Kidney (tissue), 13 donors: ENCODE measurements at regions not wholly inside any gene's neighbourhood (a gene's known extent, or its start where the extent isn't known, plus 50 kb on each side); places are given as distances from the start of the nearest gene placed in this dataset.

ENCODE experiments used
- DNase-seq, 5 donors: peaks; one replicate each; pipeline ENCODE4 v3.0.0-alpha.2; 2013 to 2020
- FAIRE-seq: peaks from 2 replicates; lab custom pipeline; 2012; peaks lifted over from hg19 to GRCh38; lab: Jason Lieb, UNC
- H3K27ac ChIP-seq, 2 donors: one replicate each; pipeline ENCODE4 v1.7.0; 2013; ENCODE audit warnings: low read depth in 2 of 2, low read length in 2 of 2, inconsistent platforms in 1 of 2
- H3K27me3 ChIP-seq: one replicate; pipeline ENCODE4 v1.7.1; 2013; ENCODE audit warnings: low read length, inconsistent platforms; ENCODE audit not compliant: control insufficient read depth, insufficient read depth
- H3K36me3 ChIP-seq, 3 donors: one replicate each; pipeline versions ENCODE4 v1.7.0 to v1.7.1; 2013; ENCODE audit warnings: low read length in 3 of 3, control low read depth in 1 of 3, inconsistent platforms in 1 of 3; ENCODE audit not compliant: insufficient read depth in 3 of 3, control insufficient read depth in 2 of 3
- H3K4me1 ChIP-seq, 3 donors: one replicate each; pipeline versions ENCODE4 v1.7.0 to v1.7.1; 2013; ENCODE audit warnings: low read length in 3 of 3, inconsistent platforms in 1 of 3, low read depth in 1 of 3; ENCODE audit not compliant: control insufficient read depth in 2 of 3, insufficient read depth in 2 of 3
- H3K4me3 ChIP-seq, 3 donors: one replicate each; pipeline versions ENCODE4 v1.7.0 to v1.8.1; 2013; ENCODE audit warnings: low read length in 3 of 3, control low read depth in 1 of 3, inconsistent platforms in 1 of 3
- H3K9ac ChIP-seq, 3 donors: one replicate each; pipeline versions ENCODE4 v1.7.0 to v1.7.1; 2013; ENCODE audit warnings: low read length in 3 of 3, control low read depth in 1 of 3, inconsistent platforms in 1 of 3
- H3K9me3 ChIP-seq, 3 donors: one replicate each; pipeline versions ENCODE4 v1.7.0 to v1.7.1; 2013; ENCODE audit warnings: low read length in 3 of 3, control low read depth in 1 of 3, inconsistent platforms in 1 of 3; ENCODE audit not compliant: control insufficient read depth in 2 of 3, insufficient read depth in 1 of 3
- intact Hi-C: fragments of 100-400 bp; cut with DNase I; formaldehyde crosslinking; loops from one replicate; pipeline ENCODE4 v1.11.1; 2022
- TF ChIP-seq, protein P1 (sequence below): IDR thresholded peaks from 3 replicates; pipeline ENCODE4 v1.5.1; 2012; ENCODE audit warnings: mild to moderate bottlenecking, moderate library complexity, borderline replicate concordance; ENCODE audit not compliant: insufficient read depth; ENCODE audit errors: extremely low read depth
- donor health status: control.
- donor health status: control.
- donor health status: control.
- donor health status: control.
- donor health status: control.
- donor health status: DM: yes; HTN: yes; CAD: no.
- donor health status: Normal renal cell carcinoma (clear cell type).

DNA sequence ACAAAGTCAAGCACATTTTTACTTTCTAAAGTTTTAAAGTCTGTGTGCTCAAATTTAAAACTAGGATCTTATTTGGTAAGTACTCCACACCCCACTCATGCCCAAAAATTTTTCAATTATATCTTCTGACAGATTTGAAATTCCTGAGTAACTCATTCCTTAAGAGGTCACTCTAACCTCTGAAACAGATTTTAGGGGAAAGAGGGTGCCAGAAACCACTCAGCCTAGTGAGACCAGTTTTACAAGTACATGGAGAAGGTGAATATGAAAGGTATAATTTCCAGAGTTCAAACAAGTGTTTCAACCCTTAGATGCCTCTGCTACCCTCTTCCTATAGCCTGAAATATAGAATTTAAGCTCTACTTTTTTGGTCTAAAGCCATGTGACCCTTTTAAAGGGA is 79.2 kb downstream of the C7orf25 start:
- H3K4me1 ChIP-seq = peaks cover 0 to 5% (median 5%) of the 10 kb centered on the region in 3 donors

DNA sequence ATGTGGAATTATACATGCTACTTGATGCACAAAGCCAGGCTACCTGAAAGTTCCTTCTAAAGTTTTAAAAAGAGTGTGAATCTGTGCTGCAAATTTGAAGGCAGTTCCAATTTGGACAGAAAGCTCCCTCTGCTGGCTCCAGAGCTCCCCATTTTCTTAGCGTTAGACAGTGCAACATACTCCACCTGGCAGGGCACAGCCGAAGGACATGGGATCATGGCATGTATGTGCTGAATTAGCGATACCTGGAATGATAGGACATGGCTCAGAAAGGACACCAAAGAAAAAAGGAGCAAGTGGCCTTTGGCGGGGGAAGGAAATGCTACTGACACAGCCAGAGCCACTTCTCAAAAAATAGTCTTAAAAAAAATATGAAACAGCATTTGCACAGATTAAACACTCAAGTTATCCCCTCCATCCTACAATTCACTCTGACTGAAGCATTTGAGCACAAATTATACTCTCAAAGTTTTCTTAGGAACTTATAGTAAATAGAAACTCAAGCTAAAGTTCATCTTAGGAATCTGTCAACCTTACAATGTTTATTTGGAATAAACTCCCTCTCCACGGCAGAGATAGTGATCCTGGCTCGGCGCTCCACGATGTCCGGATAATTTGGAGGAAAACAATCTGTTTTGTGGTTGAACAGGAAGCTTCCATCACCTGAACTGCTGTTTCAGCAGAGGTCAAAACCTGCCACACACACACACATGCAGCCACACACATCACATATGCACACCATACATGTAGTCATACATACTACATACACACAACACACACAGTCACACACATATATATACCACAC is 80.0 kb downstream of the C7orf25 start:
- no peak for FAIRE-seq
- Histone ChIP-seq H3K9me3 (no peaks in the 10 kb centered on the region), H3K4me1 (peaks cover 0 to 5% (median 5%) of the 10 kb centered on the region in 3 donors), H3K36me3 (no peaks in the 10 kb centered on the region), H3K9ac (no peak overlapping the region), H3K27ac (no peak overlapping the region), H3K4me3 (peak overlapping the region in 1 of 3 donors; percentile 23), H3K27me3 (no peaks in the 10 kb centered on the region)
- intact Hi-C loops = loop anchor here (10.0 kb wide), 1 partner anchor 857 kb away; no protein-coding TSS in a partner anchor
- peak in 4 of 5 donors; percentile 46 to 84 (median 70) for DNase-seq
- TF ChIP-seq, protein P1, sequence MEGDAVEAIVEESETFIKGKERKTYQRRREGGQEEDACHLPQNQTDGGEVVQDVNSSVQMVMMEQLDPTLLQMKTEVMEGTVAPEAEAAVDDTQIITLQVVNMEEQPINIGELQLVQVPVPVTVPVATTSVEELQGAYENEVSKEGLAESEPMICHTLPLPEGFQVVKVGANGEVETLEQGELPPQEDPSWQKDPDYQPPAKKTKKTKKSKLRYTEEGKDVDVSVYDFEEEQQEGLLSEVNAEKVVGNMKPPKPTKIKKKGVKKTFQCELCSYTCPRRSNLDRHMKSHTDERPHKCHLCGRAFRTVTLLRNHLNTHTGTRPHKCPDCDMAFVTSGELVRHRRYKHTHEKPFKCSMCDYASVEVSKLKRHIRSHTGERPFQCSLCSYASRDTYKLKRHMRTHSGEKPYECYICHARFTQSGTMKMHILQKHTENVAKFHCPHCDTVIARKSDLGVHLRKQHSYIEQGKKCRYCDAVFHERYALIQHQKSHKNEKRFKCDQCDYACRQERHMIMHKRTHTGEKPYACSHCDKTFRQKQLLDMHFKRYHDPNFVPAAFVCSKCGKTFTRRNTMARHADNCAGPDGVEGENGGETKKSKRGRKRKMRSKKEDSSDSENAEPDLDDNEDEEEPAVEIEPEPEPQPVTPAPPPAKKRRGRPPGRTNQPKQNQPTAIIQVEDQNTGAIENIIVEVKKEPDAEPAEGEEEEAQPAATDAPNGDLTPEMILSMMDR = peak; percentile 54

More for the DNA sequence above, 79.2 kb downstream of the C7orf25 start:
- no peaks in the 10 kb centered on the region for H3K27me3 ChIP-seq
- DNase-seq (peak in 2 of 5 donors; percentile 14 to 17), FAIRE-seq (no peak)
- no peak overlapping the region for H3K27ac ChIP-seq
- no peaks in the 10 kb centered on the region for H3K36me3 ChIP-seq
- no peak overlapping the region for H3K9ac ChIP-seq
- no peak overlapping the region for H3K4me3 ChIP-seq
- TF ChIP-seq, protein P1 = no peak
- no peaks in the 10 kb centered on the region for H3K9me3 ChIP-seq
- intact Hi-C loops = loop anchor here (10.0 kb wide), 1 partner anchor 858 kb away; no protein-coding TSS in a partner anchor

DNA sequence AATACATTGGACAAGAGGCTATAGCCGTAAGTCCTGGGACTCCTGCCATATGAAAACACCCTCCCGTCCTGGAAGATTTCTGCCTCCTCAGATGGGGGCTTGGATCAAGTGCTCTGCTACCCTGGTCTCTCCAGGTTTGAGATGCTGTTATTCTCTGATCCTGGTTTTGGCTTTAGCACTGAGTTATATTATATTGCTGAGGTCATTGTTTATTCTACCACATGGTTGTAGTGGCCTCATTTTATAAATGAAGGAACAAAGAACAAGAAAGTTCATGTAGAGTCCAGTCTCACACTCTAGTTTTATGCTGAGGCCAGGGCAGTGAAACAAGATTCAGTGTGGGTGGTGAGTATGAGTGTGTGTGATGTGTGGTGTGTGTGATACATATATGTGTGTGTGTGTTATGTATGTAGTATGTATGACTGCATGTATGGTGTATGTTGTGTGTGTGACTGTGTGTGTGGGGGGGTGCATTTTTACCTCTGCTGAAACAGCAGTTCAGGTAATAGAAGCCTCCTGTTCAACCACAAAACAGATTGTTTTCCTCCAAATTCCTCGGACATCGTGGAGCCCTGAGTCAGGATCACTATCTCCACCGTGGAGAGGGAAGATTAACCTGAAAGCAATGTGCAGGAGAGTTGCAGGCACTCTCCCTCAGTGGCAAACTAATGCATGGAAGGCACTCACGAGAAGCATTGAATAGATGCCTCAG is 80.7 kb downstream of the C7orf25 start:
- no peak overlapping the region for H3K9ac ChIP-seq
- intact Hi-C loops = loop anchor here (10.0 kb wide), 1 partner anchor 856 kb away; no protein-coding TSS in a partner anchor
- no peak for FAIRE-seq

More for the DNA sequence above, 80.7 kb downstream of the C7orf25 start:
- Histone ChIP-seq H3K4me1 (peaks cover 0 to 5% (median 5%) of the 10 kb centered on the region in 3 donors), H3K4me3 (no peak overlapping the region), H3K9me3 (no peaks in the 10 kb centered on the region), H3K36me3 (no peaks in the 10 kb centered on the region), H3K27ac (no peak overlapping the region), H3K27me3 (no peaks in the 10 kb centered on the region)
- TF ChIP-seq, protein P1 = no peak
- peak in 2 of 5 donors; percentile 15 to 50 for DNase-seq
